Gastroesophageal sphincter (tissue), 4 donors: ENCODE measurements at regions not wholly inside any gene's neighbourhood (a gene's known extent, or its start where the extent isn't known, plus 50 kb on each side); places are given as distances from the start of the nearest gene placed in this dataset.

ENCODE experiments used
- ATAC-seq: fragments of 150-250 bp; one replicate; pipeline ENCODE4 v1.9.1; 2016; ENCODE audit warnings: mild to moderate bottlenecking, moderate library complexity
- H3K27ac ChIP-seq, 4 donors: fragments of 200-600 bp; sonication (generic) in 3 of 4; 1 replicate in 3 of 4; 2 replicates in 1 of 4; pipeline ENCODE4 v1.5.1; 2016 to 2019
- H3K27me3 ChIP-seq: fragments of 200-600 bp; sonication (generic); one replicate; pipeline ENCODE4 v1.5.1; 2019
- H3K36me3 ChIP-seq, 2 donors: fragments of 200-600 bp; sonication (generic); one replicate each; pipeline ENCODE4 v1.5.1; 2019; ENCODE audit warnings: control low read depth in 1 of 2
- H3K4me1 ChIP-seq, 3 donors: fragments of 200-600 bp; sonication (generic); 1 replicate in 2 of 3; 2 replicates in 1 of 3; pipeline ENCODE4 v1.5.1; 2016 to 2019; ENCODE audit warnings: control low read depth in 2 of 3
- H3K4me3 ChIP-seq, 2 donors: fragments of 200-600 bp; sonication (generic); one replicate each; pipeline ENCODE4 v1.5.1; 2019; ENCODE audit warnings: mild to moderate bottlenecking in 1 of 2, moderate library complexity in 1 of 2
- H3K9me3 ChIP-seq, 3 donors: fragments of 200-600 bp; sonication (generic); one replicate each; pipeline ENCODE4 v1.5.1; 2017 to 2019; ENCODE audit warnings: control low read depth in 2 of 3
- EP300 ChIP-seq: sonication (generic); formaldehyde crosslinking; IDR thresholded peaks from one replicate; pipeline ENCODE4 v1.6.1; 2017; ENCODE audit warnings: antibody characterized with exemption, mild to moderate bottlenecking
- POLR2A ChIP-seq, 2 donors: fragments of 450-650 bp; IDR thresholded peaks; one replicate each; pipeline ENCODE4 v1.6.1; 2017; ENCODE audit warnings: antibody characterized with exemption in 2 of 2, mild to moderate bottlenecking in 2 of 2, moderate library complexity in 1 of 2
- POLR2AphosphoS5 ChIP-seq: sonication (generic); formaldehyde crosslinking; IDR thresholded peaks from one replicate; pipeline ENCODE4 v1.6.1; 2017; ENCODE audit warnings: antibody characterized with exemption
- WGBS, 2 donors: methylation state at CpG; one replicate each; pipeline ENCODE4 v1.1.5; 2018; ENCODE audit warnings: low coverage in 1 of 2; 5-methylcytosine and 5-hydroxymethylcytosine counted together
- TF ChIP-seq, protein P1 (sequence below), 4 experiments: fragments of 200-600 bp in 2 of 4; fragments of 450-650 bp in 2 of 4; sonication (generic) in 1 of 4; IDR thresholded peaks; one replicate each; pipeline ENCODE4 v1.5.1; 2017 to 2019; ENCODE audit warnings: antibody characterized with exemption in 4 of 4, mild to moderate bottlenecking in 2 of 4, moderate library complexity in 2 of 4

- H3K9me3 ChIP-seq: no peaks in the 10 kb centered on the region
- no peaks in the 10 kb centered on the region for H3K4me1 ChIP-seq
- WGBS, 2 donors: 88 to 94% methylated on average over 4 to 5 of the region's 5 CpGs
- TF ChIP-seq EP300: no peak
- TF ChIP-seq, protein P1, sequence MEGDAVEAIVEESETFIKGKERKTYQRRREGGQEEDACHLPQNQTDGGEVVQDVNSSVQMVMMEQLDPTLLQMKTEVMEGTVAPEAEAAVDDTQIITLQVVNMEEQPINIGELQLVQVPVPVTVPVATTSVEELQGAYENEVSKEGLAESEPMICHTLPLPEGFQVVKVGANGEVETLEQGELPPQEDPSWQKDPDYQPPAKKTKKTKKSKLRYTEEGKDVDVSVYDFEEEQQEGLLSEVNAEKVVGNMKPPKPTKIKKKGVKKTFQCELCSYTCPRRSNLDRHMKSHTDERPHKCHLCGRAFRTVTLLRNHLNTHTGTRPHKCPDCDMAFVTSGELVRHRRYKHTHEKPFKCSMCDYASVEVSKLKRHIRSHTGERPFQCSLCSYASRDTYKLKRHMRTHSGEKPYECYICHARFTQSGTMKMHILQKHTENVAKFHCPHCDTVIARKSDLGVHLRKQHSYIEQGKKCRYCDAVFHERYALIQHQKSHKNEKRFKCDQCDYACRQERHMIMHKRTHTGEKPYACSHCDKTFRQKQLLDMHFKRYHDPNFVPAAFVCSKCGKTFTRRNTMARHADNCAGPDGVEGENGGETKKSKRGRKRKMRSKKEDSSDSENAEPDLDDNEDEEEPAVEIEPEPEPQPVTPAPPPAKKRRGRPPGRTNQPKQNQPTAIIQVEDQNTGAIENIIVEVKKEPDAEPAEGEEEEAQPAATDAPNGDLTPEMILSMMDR (IDR thresholded peaks at IDR 0.05): no peak
- TF ChIP-seq POLR2A (IDR thresholded peaks at IDR 0.05): no peak
- TF ChIP-seq POLR2AphosphoS5: no peak
- ATAC-seq: no peak
- no peak overlapping the region for H3K4me3 ChIP-seq
- peaks cover 5% of the 10 kb centered on the region for H3K27me3 ChIP-seq
- no peak overlapping the region for H3K27ac ChIP-seq
- H3K36me3 ChIP-seq: no peaks in the 10 kb centered on the region
These were observed 257.0 kb downstream of the ASMT start for GRCh38 chrX:1871887-1872286.

DNA sequence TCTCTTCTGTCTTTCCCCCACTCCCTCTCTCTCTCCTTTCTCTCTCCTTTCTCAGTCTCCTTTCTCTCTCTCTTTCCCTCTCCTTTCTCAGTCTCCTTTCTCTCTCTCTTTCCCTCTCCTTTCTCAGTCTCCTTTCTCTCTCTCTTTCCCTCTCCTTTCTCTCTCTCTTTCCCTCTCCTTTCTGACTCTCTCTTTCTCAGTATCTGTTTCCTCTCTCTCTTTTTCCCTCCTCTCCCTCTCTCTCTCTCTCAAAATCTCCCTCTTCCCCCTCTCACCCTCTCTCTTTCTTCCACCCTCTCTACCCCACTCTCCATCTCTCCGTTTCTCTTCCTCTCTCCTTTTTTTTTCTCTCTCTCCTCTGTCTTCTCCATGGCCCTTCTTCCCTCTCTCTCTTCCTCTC, 258.8 kb downstream of the ASMT start:
- H3K27ac ChIP-seq: no peak overlapping the region
- peaks cover 5% of the 10 kb centered on the region for H3K27me3 ChIP-seq
- H3K4me1 ChIP-seq: no peaks in the 10 kb centered on the region
- no peaks in the 10 kb centered on the region for H3K9me3 ChIP-seq
- no peaks in the 10 kb centered on the region for H3K36me3 ChIP-seq
- no peak overlapping the region for H3K4me3 ChIP-seq
- no peak for ATAC-seq
- WGBS, 2 donors: 69% methylated on average over 1 of the region's 1 CpG; no CpG with 5 or more reads in 1 of the 2 donors
- TF ChIP-seq EP300 (no peak), POLR2A (IDR thresholded peaks at IDR 0.05) (no peak), POLR2AphosphoS5 (no peak)
- TF ChIP-seq, protein P1 (IDR thresholded peaks at IDR 0.05): no peak

GRCh38 chrX:1874416-1874815, 259.6 kb downstream of the ASMT start:
- TF ChIP-seq EP300: no peak
- TF ChIP-seq POLR2AphosphoS5: no peak
- TF ChIP-seq, protein P1 (IDR thresholded peaks at IDR 0.05): no peak
- TF ChIP-seq POLR2A (IDR thresholded peaks at IDR 0.05): no peak
- 75 to 100% methylated on average over 1 to 6 of the region's 6 CpGs for WGBS, 2 donors
- no peaks in the 10 kb centered on the region for H3K36me3 ChIP-seq
- no peak for ATAC-seq
- H3K27ac ChIP-seq: no peak overlapping the region
- H3K9me3 ChIP-seq: peaks cover 0 to 3% (median 0%) of the 10 kb centered on the region in 3 donors
- H3K4me1 ChIP-seq: no peaks in the 10 kb centered on the region
- peaks cover 5% of the 10 kb centered on the region for H3K27me3 ChIP-seq
- H3K4me3 ChIP-seq: no peak overlapping the region

DNA sequence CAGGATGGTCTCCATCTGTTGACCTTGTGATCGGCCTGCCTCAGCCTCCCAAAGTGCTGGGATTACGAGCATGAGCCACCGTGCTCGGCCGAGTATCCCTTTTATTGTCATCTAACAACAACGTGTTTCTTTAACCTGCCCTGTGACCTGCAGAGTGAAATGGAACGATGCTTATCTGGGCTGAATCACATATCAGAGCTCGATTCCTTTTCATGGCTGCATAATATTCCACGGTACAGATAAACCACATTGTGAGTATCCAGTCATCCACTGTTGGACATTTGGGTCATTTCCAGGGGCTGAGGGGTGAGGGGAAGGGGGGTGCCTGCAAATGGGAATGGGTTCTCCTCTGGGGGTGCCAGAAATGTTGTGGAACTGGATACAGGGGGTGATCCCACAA, 260.0 kb downstream of the ASMT start:
- WGBS, 2 donors: 80 to 82% methylated on average over 2 to 4 of the region's 9 CpGs
- no peaks in the 10 kb centered on the region for H3K4me1 ChIP-seq
- no peak for ATAC-seq
- TF ChIP-seq POLR2AphosphoS5 (no peak), EP300 (no peak), POLR2A (IDR thresholded peaks at IDR 0.05) (no peak)
- TF ChIP-seq, protein P1 (IDR thresholded peaks at IDR 0.05): no peak
- H3K9me3 ChIP-seq: peaks cover 0 to 6% (median 0%) of the 10 kb centered on the region in 3 donors
- peaks cover 5% of the 10 kb centered on the region for H3K27me3 ChIP-seq
- no peaks in the 10 kb centered on the region for H3K36me3 ChIP-seq
- H3K27ac ChIP-seq: no peak overlapping the region
- H3K4me3 ChIP-seq: no peak overlapping the region

DNA sequence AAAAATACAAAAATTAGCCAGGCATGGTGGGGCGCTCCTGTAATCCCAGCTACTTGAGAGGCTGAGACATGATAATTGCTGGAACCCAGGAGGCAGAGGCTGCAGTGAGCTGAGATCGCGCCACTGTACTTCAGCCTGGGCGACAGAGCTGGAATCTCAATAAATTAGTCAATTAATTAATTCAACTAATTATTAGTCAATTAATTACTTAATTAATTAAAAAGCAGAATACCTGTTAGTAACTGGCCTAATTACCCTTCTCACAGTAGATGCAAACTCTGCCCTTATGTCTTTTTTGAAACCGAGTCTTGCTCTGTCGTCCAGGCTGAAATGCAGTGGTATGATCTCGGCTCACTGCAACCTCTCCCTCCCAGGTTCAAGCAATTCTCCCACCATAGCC, 261.2 kb downstream of the ASMT start:
- Histone ChIP-seq H3K27ac (no peak overlapping the region), H3K4me3 (no peak overlapping the region), H3K27me3 (peaks cover 5% of the 10 kb centered on the region), H3K36me3 (no peaks in the 10 kb centered on the region), H3K4me1 (no peaks in the 10 kb centered on the region), H3K9me3 (peaks cover 0 to 6% (median 0%) of the 10 kb centered on the region in 3 donors)
- ATAC-seq: no peak
- TF ChIP-seq, protein P1 (IDR thresholded peaks at IDR 0.05): no peak
- TF ChIP-seq POLR2A (IDR thresholded peaks at IDR 0.05) (no peak), POLR2AphosphoS5 (no peak)
- WGBS, 2 donors: 91 to 92% methylated on average over 5 to 7 of the region's 7 CpGs
